Brain microvascular endothelial cell (primary cell): ENCODE measurements at regions not wholly inside any gene's neighbourhood (a gene's known extent, or its start where the extent isn't known, plus 50 kb on each side); places are given as distances from the start of the nearest gene placed in this dataset.

ENCODE experiments used
- DNase-seq: peaks from one replicate; pipeline ENCODE4 v3.0.0-alpha.2; 2020
- H3K27ac ChIP-seq: fragments of 250-450 bp; sonication (Bioruptor Pico); 2 replicates; pipeline ENCODE4 v1.5.1; 2020; ENCODE audit warnings: mild to moderate bottlenecking, moderate library complexity
- H3K27me3 ChIP-seq: fragments of 250-450 bp; sonication (Bioruptor Pico); replicated peaks from 2 replicates; pipeline ENCODE4 v1.5.1; 2020; ENCODE audit warnings: mild to moderate bottlenecking
- H3K36me3 ChIP-seq: fragments of 250-450 bp; sonication (Bioruptor Pico); replicated peaks from 2 replicates; pipeline ENCODE4 v1.5.1; 2020; ENCODE audit warnings: mild to moderate bottlenecking
- H3K4me3 ChIP-seq: 2 replicates; pipeline ENCODE4 v1.5.1; 2011; ENCODE audit warnings: low read depth, mild to moderate bottlenecking, control low read depth, low read length, moderate library complexity
- in situ Hi-C: cut with HindIII; loops from 2 replicates; pipeline ENCODE4 v1.10.0; 2017; ENCODE audit warnings: low sequenced_read_pairs, low pct_ligation_motif_present
- TF ChIP-seq, protein P1 (sequence below): IDR thresholded peaks from 2 replicates; pipeline ENCODE4 v1.5.1; 2011; ENCODE audit warnings: low read depth, mild to moderate bottlenecking, moderate library complexity, low read length, control low read depth, inconsistent platforms; ENCODE audit errors: missing control alignments

GRCh38 chr21:32186804-32187203 lies 92.0 kb downstream of the MIS18A start:
- no peaks in the 10 kb centered on the region for H3K36me3 ChIP-seq
- TF ChIP-seq, protein P1, sequence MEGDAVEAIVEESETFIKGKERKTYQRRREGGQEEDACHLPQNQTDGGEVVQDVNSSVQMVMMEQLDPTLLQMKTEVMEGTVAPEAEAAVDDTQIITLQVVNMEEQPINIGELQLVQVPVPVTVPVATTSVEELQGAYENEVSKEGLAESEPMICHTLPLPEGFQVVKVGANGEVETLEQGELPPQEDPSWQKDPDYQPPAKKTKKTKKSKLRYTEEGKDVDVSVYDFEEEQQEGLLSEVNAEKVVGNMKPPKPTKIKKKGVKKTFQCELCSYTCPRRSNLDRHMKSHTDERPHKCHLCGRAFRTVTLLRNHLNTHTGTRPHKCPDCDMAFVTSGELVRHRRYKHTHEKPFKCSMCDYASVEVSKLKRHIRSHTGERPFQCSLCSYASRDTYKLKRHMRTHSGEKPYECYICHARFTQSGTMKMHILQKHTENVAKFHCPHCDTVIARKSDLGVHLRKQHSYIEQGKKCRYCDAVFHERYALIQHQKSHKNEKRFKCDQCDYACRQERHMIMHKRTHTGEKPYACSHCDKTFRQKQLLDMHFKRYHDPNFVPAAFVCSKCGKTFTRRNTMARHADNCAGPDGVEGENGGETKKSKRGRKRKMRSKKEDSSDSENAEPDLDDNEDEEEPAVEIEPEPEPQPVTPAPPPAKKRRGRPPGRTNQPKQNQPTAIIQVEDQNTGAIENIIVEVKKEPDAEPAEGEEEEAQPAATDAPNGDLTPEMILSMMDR, result no peak
- no peak for DNase-seq
- H3K27me3 ChIP-seq, result no peaks in the 10 kb centered on the region
- H3K4me3 ChIP-seq, result no peak overlapping the region
- in situ Hi-C loops, result no loop called here
- no peak overlapping the region for H3K27ac ChIP-seq

DNA sequence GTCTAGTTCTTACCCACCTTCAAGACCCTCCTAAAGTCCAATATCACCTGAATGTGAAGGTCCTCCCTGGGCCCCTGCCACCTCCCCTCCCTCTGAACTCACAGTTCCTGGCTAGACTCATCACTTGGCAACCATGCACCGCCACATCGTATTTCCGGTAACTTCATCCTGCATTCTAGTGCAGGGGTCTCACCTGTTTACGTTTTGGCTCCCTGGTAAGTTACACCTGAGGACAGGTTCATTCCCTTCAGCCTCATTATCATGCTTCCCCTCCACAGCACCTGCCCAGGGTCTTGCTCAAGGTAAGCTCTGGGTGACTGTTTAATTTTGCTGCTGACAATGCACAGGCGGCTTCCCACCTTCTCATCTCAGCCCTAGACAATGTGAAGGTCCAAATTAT lies 93.1 kb downstream of the MIS18A start:
- Histone ChIP-seq H3K4me3 (no peak overlapping the region), H3K27ac (no peak overlapping the region), H3K36me3 (no peaks in the 10 kb centered on the region), H3K27me3 (no peaks in the 10 kb centered on the region)
- TF ChIP-seq, protein P1, result no peak
- DNase-seq, result no peak
- in situ Hi-C loops, result no loop called here

DNA sequence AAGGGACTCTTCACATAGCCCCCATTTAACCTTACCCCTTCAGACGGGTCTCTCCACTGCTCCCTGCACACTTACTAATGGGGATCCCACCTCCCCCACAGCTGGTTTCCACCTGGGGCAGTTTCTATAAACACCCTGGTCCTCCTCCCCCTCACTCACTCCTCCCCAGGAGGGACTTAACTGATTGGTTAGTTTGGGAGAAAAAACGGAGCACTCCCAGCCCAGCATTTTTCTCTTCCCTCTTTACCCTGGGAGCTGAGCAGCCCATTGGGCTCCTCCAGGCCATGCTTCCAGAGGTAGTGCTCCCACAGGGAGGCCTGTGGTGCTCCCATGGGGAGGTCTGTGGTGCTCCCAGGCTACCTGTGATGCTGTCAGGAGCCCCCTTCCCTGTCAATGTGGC lies 93.7 kb downstream of the MIS18A start:
- in situ Hi-C loops, result no loop called here
- no peak overlapping the region for H3K27ac ChIP-seq
- no peaks in the 10 kb centered on the region for H3K36me3 ChIP-seq
- H3K4me3 ChIP-seq, result no peak overlapping the region
- no peaks in the 10 kb centered on the region for H3K27me3 ChIP-seq
- no peak for DNase-seq
- TF ChIP-seq, protein P1, result no peak

DNA sequence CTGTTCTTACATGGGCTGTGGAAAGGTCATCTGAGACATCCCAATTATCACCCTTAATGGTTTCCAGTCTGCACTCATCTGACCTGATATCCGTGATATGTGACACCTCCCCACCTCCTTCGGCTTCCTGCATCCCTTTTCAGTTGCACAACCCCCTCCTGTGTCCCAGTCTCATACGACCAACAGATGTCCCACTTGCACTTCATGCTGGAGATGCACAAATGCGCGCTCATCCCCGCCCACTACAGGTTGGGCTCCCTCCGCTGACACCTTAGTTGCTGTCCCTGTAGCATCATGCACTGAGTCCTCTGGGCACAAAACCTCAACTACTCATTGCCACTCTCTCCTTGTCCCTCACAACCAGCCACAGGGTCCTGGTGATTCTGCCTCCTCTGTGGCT lies 94.4 kb downstream of the MIS18A start:
- H3K36me3 ChIP-seq, result no peaks in the 10 kb centered on the region
- no peak for DNase-seq
- no peak overlapping the region for H3K27ac ChIP-seq
- in situ Hi-C loops, result no loop called here
- TF ChIP-seq, protein P1, result no peak
- no peaks in the 10 kb centered on the region for H3K27me3 ChIP-seq
- no peak overlapping the region for H3K4me3 ChIP-seq

- DNase-seq, result no peak
- no peaks in the 10 kb centered on the region for H3K27me3 ChIP-seq
- TF ChIP-seq, protein P1, result no peak
- in situ Hi-C loops, result no loop called here
- H3K4me3 ChIP-seq, result no peak overlapping the region
- H3K27ac ChIP-seq, result no peak overlapping the region
- H3K36me3 ChIP-seq, result no peaks in the 10 kb centered on the region
These were observed 94.8 kb downstream of the MIS18A start for GRCh38 chr21:32184065-32184464.

- H3K27ac ChIP-seq, result no peak overlapping the region
- in situ Hi-C loops, result no loop called here
- H3K4me3 ChIP-seq, result no peak overlapping the region
- no peaks in the 10 kb centered on the region for H3K27me3 ChIP-seq
- DNase-seq, result no peak
- TF ChIP-seq, protein P1, result no peak
- H3K36me3 ChIP-seq, result no peaks in the 10 kb centered on the region
These were observed 95.5 kb downstream of the MIS18A start for GRCh38 chr21:32183396-32183795.
